ENCODE measurements at regions not wholly inside any gene's neighbourhood (a gene's known extent, or its start where the extent isn't known, plus 50 kb on each side); places are given as distances from the start of the nearest gene placed in this dataset.
A peak's percentile ranks its signal among the peaks of the same experiment; 100 is the strongest.

DNA sequence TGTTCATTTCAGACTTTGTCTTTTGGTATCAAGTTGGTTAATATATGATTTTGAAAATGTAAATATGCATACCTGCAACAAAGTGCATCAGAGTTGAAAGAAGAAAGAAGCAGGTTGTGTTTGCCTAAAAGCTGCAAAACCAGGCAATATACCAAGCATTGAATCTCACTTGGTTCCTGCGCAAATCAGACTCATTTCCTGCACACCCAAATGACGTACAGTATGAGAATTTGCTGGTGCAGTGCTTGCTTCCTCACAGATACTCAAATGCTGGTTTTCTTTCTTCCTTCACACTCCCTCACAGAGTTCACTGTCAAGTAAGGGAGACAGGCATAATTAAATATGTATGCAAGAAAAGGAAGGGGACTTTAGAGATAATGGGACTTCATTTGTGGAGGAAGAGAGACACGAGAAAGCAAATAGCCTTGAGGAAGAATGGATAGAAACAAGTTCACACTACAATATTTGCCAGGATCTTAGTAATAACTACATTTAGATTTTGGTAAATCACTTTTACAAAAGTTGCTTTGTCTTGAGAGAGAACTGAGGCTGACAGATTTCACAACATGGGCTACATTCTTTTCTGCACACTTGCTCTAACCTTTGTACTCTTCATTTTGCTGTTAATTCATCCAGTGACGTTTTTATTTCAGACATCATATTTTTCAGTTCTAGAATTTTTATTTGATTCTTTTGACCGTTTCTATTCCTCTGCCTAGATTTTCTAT is 56.9 kb upstream of the AOAH start:
- TF ChIP-seq, protein P1, sequence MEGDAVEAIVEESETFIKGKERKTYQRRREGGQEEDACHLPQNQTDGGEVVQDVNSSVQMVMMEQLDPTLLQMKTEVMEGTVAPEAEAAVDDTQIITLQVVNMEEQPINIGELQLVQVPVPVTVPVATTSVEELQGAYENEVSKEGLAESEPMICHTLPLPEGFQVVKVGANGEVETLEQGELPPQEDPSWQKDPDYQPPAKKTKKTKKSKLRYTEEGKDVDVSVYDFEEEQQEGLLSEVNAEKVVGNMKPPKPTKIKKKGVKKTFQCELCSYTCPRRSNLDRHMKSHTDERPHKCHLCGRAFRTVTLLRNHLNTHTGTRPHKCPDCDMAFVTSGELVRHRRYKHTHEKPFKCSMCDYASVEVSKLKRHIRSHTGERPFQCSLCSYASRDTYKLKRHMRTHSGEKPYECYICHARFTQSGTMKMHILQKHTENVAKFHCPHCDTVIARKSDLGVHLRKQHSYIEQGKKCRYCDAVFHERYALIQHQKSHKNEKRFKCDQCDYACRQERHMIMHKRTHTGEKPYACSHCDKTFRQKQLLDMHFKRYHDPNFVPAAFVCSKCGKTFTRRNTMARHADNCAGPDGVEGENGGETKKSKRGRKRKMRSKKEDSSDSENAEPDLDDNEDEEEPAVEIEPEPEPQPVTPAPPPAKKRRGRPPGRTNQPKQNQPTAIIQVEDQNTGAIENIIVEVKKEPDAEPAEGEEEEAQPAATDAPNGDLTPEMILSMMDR (IDR thresholded peaks at IDR 0.05): no peak
- H3K9me3 ChIP-seq: no peaks in the 10 kb centered on the region
- no peak for DNase-seq
- no peak for ATAC-seq
- H3K4me3 ChIP-seq: no peak overlapping the region
- intact Hi-C loops (cut with DNase I): no loop called here
- no peaks in the 10 kb centered on the region for H3K36me3 ChIP-seq
- no peaks in the 10 kb centered on the region for H3K27me3 ChIP-seq
- no peak overlapping the region for H3K27ac ChIP-seq
- peaks cover 0 to 37% of the 10 kb centered on the region in 2 donors for H3K4me1 ChIP-seq

DNA sequence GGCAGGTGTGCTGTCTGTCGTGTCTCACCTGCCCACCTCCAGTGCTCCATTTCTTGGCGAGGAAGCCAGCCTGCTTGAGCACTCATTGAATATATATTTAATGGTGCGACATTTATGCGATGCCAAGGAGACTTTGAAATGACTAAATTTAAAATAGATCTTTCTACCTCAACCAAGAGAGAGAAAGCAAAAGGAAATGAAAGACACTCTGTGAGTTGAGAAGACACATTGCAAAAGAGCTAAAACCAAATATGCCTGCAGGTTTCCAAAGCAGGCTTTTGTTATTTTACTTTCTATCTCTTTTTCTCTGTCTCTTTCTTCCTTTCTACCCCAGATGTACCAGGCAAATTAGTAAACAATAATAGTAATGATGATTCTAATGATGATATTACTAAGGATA is 53.6 kb upstream of the AOAH start:
- H3K4me1 ChIP-seq: peaks cover 0 to 41% of the 10 kb centered on the region in 2 donors
- H3K27me3 ChIP-seq: no peaks in the 10 kb centered on the region
- ATAC-seq: no peak
- peak overlapping the region in 1 of 2 donors; percentile 75 for H3K27ac ChIP-seq
- H3K9me3 ChIP-seq: no peaks in the 10 kb centered on the region
- no peak for DNase-seq
- no peaks in the 10 kb centered on the region for H3K36me3 ChIP-seq
- TF ChIP-seq, protein P1 (IDR thresholded peaks at IDR 0.05): no peak
- intact Hi-C loops (cut with DNase I): no loop called here
- H3K4me3 ChIP-seq: no peak overlapping the region

DNA sequence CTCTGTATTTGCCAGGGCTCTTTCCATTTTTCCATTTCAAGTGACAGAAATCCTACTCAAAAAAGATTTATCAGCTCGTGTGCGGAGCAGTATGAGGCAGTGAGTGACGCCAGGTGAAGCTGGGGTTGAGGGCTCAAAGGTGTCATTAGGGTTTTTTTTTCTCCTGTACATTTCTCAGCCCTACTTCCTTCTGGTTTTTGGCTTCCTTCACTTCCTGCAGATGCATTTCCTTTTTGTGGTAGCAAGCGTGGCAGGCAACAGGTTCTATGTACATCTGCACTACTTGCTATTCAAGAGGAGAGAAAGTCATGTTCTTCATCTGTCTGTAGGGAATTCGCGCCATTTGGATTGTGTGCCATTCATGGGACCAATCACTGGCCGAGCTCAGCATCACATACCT is 52.8 kb upstream of the AOAH start:
- intact Hi-C loops (cut with DNase I): no loop called here
- peaks cover 0 to 41% of the 10 kb centered on the region in 2 donors for H3K4me1 ChIP-seq
- no peaks in the 10 kb centered on the region for H3K27me3 ChIP-seq
- H3K4me3 ChIP-seq: no peak overlapping the region
- no peaks in the 10 kb centered on the region for H3K9me3 ChIP-seq
- peak overlapping the region in 1 of 2 donors; percentile 75 for H3K27ac ChIP-seq
- DNase-seq (no peak), ATAC-seq (no peak)
- TF ChIP-seq, protein P1 (IDR thresholded peaks at IDR 0.05): no peak
- no peaks in the 10 kb centered on the region for H3K36me3 ChIP-seq

DNA sequence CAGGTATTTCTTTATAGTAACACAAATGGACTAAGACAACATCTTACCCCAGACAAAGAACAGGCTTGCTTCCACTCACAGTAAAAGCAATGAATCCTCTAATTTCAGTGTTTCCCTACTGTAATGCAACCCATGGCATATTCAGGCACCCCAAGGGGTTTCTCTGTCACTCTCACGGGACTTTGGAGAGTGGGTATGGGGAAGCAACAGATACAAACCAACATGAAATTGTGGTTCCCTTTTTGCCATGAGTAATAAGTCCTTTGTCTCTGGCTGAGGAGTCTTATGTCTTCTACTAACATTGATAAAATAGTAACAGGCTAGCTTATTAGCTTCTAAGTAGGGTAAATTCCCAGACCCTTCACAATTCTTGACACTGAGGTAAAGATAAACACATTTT is 51.4 kb upstream of the AOAH start:
- peak; percentile 72 for ATAC-seq

DNA sequence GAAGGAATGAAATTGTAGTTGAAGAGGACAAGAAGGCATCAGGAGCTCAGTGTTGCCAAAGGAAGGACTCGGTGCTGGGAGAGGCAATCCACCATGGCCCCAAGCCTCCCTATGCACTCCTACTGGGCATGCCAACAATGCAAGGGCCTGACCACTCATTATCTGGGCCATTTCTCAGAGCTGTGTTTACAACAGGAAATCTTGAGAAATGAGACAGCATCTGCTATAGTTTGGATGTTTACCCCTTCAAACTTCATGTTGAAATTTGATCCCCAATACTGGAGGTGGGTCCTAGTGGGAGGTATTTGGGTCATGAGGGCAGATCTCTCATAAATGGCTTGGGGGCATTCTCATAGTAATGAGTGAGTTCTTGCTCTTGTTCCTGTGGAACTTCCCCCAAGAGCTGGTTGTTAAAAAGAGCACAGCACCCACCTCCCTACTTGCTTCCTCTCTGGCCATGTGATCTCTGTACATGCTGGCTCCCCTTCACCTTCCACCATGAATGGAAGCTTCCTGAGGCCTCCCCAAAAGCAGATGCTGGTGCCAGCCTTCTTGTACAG is 50.8 kb upstream of the AOAH start:
- peak; percentile 25 for ATAC-seq
- no peaks in the 10 kb centered on the region for H3K27me3 ChIP-seq
- DNase-seq: no peak
- intact Hi-C loops (cut with DNase I): no loop called here
- no peaks in the 10 kb centered on the region for H3K9me3 ChIP-seq
- TF ChIP-seq, protein P1 (IDR thresholded peaks at IDR 0.05): no peak
- peaks cover 0 to 36% of the 10 kb centered on the region in 2 donors for H3K4me1 ChIP-seq
- no peak overlapping the region for H3K4me3 ChIP-seq
- no peaks in the 10 kb centered on the region for H3K36me3 ChIP-seq
- peak overlapping the region in 1 of 2 donors; percentile 75 for H3K27ac ChIP-seq

More for the DNA sequence above, 51.4 kb upstream of the AOAH start:
- intact Hi-C loops (cut with DNase I): no loop called here
- peaks cover 0 to 36% of the 10 kb centered on the region in 2 donors for H3K4me1 ChIP-seq
- no peaks in the 10 kb centered on the region for H3K9me3 ChIP-seq
- H3K27ac ChIP-seq: peak overlapping the region in 1 of 2 donors; percentile 75
- DNase-seq: no peak
- no peaks in the 10 kb centered on the region for H3K27me3 ChIP-seq
- H3K36me3 ChIP-seq: no peaks in the 10 kb centered on the region
- H3K4me3 ChIP-seq: no peak overlapping the region
- TF ChIP-seq, protein P1 (IDR thresholded peaks at IDR 0.05): no peak
